K562 (cell line): ENCODE measurements at regions not wholly inside any gene's neighbourhood (a gene's known extent, or its start where the extent isn't known, plus 50 kb on each side); places are given as distances from the start of the nearest gene placed in this dataset.

Experiments
- ATAC-seq: fragments of 200-7000 bp; cut with Tn5 transposase; 3 replicates; pipeline ENCODE4 v1.9.1; 2020; ENCODE audit warnings: moderate library complexity
- BruUV-seq: library from RNA; stranded (reverse); fragments of 400-500 nt; replicated peaks from 2 replicates; lab custom pipeline; 2021; lab: Mats Ljungman, UMichigan
- CTCF ChIA-PET: fragments of 300-600 bp; formaldehyde crosslinking; extraction: SDS; loops from one replicate; lab custom pipeline; 2021; ENCODE audit warnings: low intra/inter-chr PET ratio; lab: Yijun Ruan, JAX
- POLR2A ChIA-PET: fragments of 300-600, 350-650 bp; sonication (Branson Sonifier 250); formaldehyde crosslinking; extraction: SDS; loops from one replicate; lab custom pipeline; 2021; ENCODE audit warnings: antibody characterized with exemption, inconsistent platforms; lab: Yijun Ruan, JAX
- DNase-seq, 4 experiments: peaks; one replicate each; pipeline versions ENCODE4 v3.0.0 to v3.0.0-alpha.2; 2011 to 2018; ENCODE audit warnings: low spot score in 3 of 4, mixed read lengths in 3 of 4; ENCODE audit errors: extremely low read depth in 1 of 4
- FAIRE-seq: peaks from 2 replicates; lab custom pipeline; 2011; peaks lifted over from hg19 to GRCh38; lab: Jason Lieb, UNC
- H2AFZ ChIP-seq: 2 replicates; pipeline ENCODE4 v1.6.0; 2011; ENCODE audit warnings: low read depth, low read length, control low read depth, inconsistent platforms
- H3K27ac ChIP-seq: fragments of 200-600 bp; 3 replicates; pipeline ENCODE4 v1.8.0; 2011; ENCODE audit warnings: low read depth, mild to moderate bottlenecking, control low read depth, inconsistent platforms, low read length, moderate library complexity, mixed read lengths; ENCODE audit errors: extremely low read depth
- H3K27me3 ChIP-seq, 2 experiments: fragments of 300-600 bp in 1 of 2; 2 replicates in 1 of 2; 3 replicates in 1 of 2; pipeline versions ENCODE4 v1.6.0 to v1.8.0; 2011; ENCODE audit warnings: inconsistent platforms in 2 of 2, low read length in 2 of 2, mild to moderate bottlenecking in 1 of 2, mixed read lengths in 1 of 2, moderate library complexity in 1 of 2; ENCODE audit not compliant: control insufficient read depth in 2 of 2, insufficient read depth in 2 of 2
- H3K36me3 ChIP-seq: fragments of 300-600 bp; 3 replicates; pipeline ENCODE4 v1.8.0; 2011; ENCODE audit warnings: mild to moderate bottlenecking, low read length, inconsistent platforms; ENCODE audit not compliant: control insufficient read depth, insufficient read depth
- H3K4me1 ChIP-seq, 2 experiments: fragments of 200-600 bp in 1 of 2; replicated peaks in 1 of 2; 2 replicates in 1 of 2; 3 replicates in 1 of 2; pipeline versions ENCODE4 v1.5.1 to v1.8.0; 2011; ENCODE audit warnings: inconsistent platforms in 2 of 2, low read length in 2 of 2, mild to moderate bottlenecking in 1 of 2, mixed read lengths in 1 of 2, moderate library complexity in 1 of 2; ENCODE audit not compliant: control insufficient read depth in 2 of 2, insufficient read depth in 2 of 2
- H3K4me2 ChIP-seq: 2 replicates; pipeline ENCODE4 v1.6.1; 2011; ENCODE audit warnings: low read length, control low read depth, inconsistent platforms, mixed read lengths; ENCODE audit not compliant: insufficient read depth
- H3K4me3 ChIP-seq: fragments of 200-600 bp; sonication (generic), shearing (Covaris generic); 2 replicates; pipeline ENCODE4 v1.5.1; 2016; ENCODE audit warnings: control low read depth, inconsistent platforms
- H3K79me2 ChIP-seq: fragments of 200-600 bp; 3 replicates; pipeline ENCODE4 v1.8.0; 2011; ENCODE audit warnings: low read length, inconsistent platforms; ENCODE audit not compliant: control insufficient read depth, insufficient read depth
- H3K9ac ChIP-seq, 2 experiments: 2 replicates each; pipeline versions ENCODE4 v1.6.0 to v1.6.1; 2011; ENCODE audit warnings: low read depth in 2 of 2, low read length in 2 of 2, control low read depth in 1 of 2, inconsistent platforms in 1 of 2, mild to moderate bottlenecking in 1 of 2, mixed read lengths in 1 of 2; ENCODE audit not compliant: insufficient read depth in 1 of 2
- H3K9me1 ChIP-seq: one replicate; pipeline ENCODE4 v1.6.0; 2011; ENCODE audit warnings: inconsistent platforms, mild to moderate bottlenecking, low read length, moderate library complexity; ENCODE audit not compliant: control insufficient read depth, insufficient read depth
- H3K9me3 ChIP-seq: replicated peaks from 2 replicates; pipeline ENCODE4 v1.5.1; 2011; ENCODE audit warnings: low read depth, low read length, inconsistent platforms; ENCODE audit not compliant: control insufficient read depth, insufficient read depth
- H4K20me1 ChIP-seq: replicated peaks from 2 replicates; pipeline ENCODE4 v1.6.1; 2011; ENCODE audit warnings: low read length, inconsistent platforms, mixed read lengths; ENCODE audit not compliant: control insufficient read depth, insufficient read depth
- MAFG ChIP-seq: fragments of 450-650 bp; conservative IDR thresholded peaks from 2 replicates; pipeline ENCODE4 v1.6.1; 2016; ENCODE audit warnings: missing genetic modification characterization, missing compliant biosample characterization
- MBD2 ChIP-seq: sonication (generic); IDR thresholded peaks from 2 replicates; pipeline ENCODE4 v1.6.1; 2016; ENCODE audit warnings: low read depth, borderline replicate concordance
- MED1 ChIP-seq: sonication (generic); formaldehyde crosslinking; IDR thresholded peaks from 2 replicates; pipeline ENCODE4 v1.8.1; 2023; ENCODE audit warnings: missing genetic modification reagents, borderline replicate concordance
- MIER1 ChIP-seq: fragments of 450-650 bp; IDR thresholded peaks from 2 replicates; pipeline ENCODE4 v1.6.1; 2016; ENCODE audit warnings: antibody characterized with exemption, mild to moderate bottlenecking, low read depth
- MTA3 ChIP-seq: fragments of 450-650 bp; formaldehyde crosslinking; IDR thresholded peaks from 2 replicates; pipeline ENCODE4 v1.6.1; 2017; ENCODE audit warnings: mild to moderate bottlenecking, borderline replicate concordance
- NFIC ChIP-seq: fragments of 450-650 bp; IDR thresholded peaks from 2 replicates; pipeline ENCODE4 v1.6.1; 2017; ENCODE audit warnings: mild to moderate bottlenecking, inconsistent platforms
- PHF8 ChIP-seq: fragments of 200-600 bp; sonication (generic); IDR thresholded peaks from 2 replicates; pipeline ENCODE4 v1.6.1; 2012; ENCODE audit warnings: mixed run types, mild to moderate bottlenecking, inconsistent platforms, low read length, moderate library complexity, borderline replicate concordance
- RBM34 ChIP-seq: fragments of 200-400 bp; formaldehyde crosslinking; IDR thresholded peaks from 2 replicates; pipeline ENCODE4 v1.6.1; 2018; ENCODE audit warnings: low read length, borderline replicate concordance; ENCODE audit not compliant: insufficient read depth
- RUNX1 ChIP-seq: sonication (generic); IDR thresholded peaks from 2 replicates; pipeline ENCODE4 v1.6.1; 2016; ENCODE audit warnings: antibody characterized with exemption, low read depth
- SMAD3 ChIP-seq: fragments of 450-650 bp; formaldehyde crosslinking; conservative IDR thresholded peaks from 2 replicates; pipeline ENCODE4 v1.4.0; 2020; ENCODE audit warnings: mild to moderate bottlenecking
- ZBTB2 ChIP-seq: fragments of 450-650 bp; IDR thresholded peaks from 2 replicates; pipeline ENCODE4 v1.6.1; 2016; ENCODE audit warnings: antibody characterized with exemption
- ZNF655 ChIP-seq: fragments of 250-450 bp; sonication (Bioruptor Pico); IDR thresholded peaks from 2 replicates; pipeline ENCODE4 v1.5.0; 2021
- whole genome bisulfite sequencing: fragments of 100-300 bp; shearing (Covaris generic); methylation state at CpG from one replicate; pipeline ENCODE4 v1.1.6; 2016; ENCODE audit warnings: low coverage, mixed read lengths; ENCODE audit not compliant: insufficient coverage; ENCODE audit errors: missing lambda C conversion rate; 5-methylcytosine and 5-hydroxymethylcytosine counted together
- in situ Hi-C: fragments of 300-500 bp; cut with MboI; formaldehyde crosslinking; loops from 4 replicates; pipeline ENCODE4 v1.15.0; 2018; ENCODE audit warnings: inconsistent platforms, mixed read lengths
- intact Hi-C: fragments of 100-400 bp; cut with micrococcal nuclease; formaldehyde crosslinking; loops from 2 replicates; pipeline ENCODE4 v1.14.2; 2022
- TF ChIP-seq, protein P1 (sequence below): sonication (generic); formaldehyde crosslinking; IDR thresholded peaks from 2 replicates; pipeline ENCODE4 v1.8.0; 2023; ENCODE audit warnings: mild to moderate bottlenecking, missing genetic modification reagents
- TF ChIP-seq, protein P2 (sequence below): fragments of 250-450 bp; sonication (Bioruptor Pico); IDR thresholded peaks from 2 replicates; pipeline ENCODE4 v1.8.0; 2022; ENCODE audit warnings: inconsistent platforms, mild to moderate bottlenecking, moderate library complexity, borderline replicate concordance

DNA sequence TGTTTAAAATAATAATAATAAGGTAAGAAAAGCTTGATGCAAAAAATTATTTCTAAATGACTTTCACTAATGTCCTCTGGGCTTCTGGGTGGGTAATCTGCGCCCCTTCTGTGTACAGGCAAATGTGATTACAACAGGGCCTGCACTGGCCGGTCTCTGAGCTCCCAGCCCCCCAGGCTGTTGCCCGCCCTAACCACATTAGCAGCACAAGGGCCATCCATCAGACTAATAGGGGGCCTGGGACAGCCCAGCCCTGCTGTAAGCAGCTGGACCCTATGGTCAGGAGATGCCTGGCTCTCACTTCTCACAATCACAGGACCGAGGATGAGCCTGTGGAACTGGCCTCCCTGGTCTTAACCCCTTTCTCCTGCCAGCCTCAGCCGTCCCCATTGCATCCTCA lies 388.4 kb downstream of the BUD13 start (continued):
- TF ChIP-seq, protein P1, sequence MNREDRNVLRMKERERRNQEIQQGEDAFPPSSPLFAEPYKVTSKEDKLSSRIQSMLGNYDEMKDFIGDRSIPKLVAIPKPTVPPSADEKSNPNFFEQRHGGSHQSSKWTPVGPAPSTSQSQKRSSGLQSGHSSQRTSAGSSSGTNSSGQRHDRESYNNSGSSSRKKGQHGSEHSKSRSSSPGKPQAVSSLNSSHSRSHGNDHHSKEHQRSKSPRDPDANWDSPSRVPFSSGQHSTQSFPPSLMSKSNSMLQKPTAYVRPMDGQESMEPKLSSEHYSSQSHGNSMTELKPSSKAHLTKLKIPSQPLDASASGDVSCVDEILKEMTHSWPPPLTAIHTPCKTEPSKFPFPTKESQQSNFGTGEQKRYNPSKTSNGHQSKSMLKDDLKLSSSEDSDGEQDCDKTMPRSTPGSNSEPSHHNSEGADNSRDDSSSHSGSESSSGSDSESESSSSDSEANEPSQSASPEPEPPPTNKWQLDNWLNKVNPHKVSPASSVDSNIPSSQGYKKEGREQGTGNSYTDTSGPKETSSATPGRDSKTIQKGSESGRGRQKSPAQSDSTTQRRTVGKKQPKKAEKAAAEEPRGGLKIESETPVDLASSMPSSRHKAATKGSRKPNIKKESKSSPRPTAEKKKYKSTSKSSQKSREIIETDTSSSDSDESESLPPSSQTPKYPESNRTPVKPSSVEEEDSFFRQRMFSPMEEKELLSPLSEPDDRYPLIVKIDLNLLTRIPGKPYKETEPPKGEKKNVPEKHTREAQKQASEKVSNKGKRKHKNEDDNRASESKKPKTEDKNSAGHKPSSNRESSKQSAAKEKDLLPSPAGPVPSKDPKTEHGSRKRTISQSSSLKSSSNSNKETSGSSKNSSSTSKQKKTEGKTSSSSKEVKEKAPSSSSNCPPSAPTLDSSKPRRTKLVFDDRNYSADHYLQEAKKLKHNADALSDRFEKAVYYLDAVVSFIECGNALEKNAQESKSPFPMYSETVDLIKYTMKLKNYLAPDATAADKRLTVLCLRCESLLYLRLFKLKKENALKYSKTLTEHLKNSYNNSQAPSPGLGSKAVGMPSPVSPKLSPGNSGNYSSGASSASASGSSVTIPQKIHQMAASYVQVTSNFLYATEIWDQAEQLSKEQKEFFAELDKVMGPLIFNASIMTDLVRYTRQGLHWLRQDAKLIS (CRISPR knock-in tag), result no peak
- TF ChIP-seq MTA3 (no peak), MED1 (CRISPR knock-in tag) (no peak), RBM34 (no peak), ZNF655 (CRISPR knock-in tag) (no peak)

- DNase-seq (peak; percentile 27 to 47 (median 37)), FAIRE-seq (no peak), ATAC-seq (no peak)
- ChIA-PET CTCF (no interaction called here), POLR2A (no interaction called here)
- H3K36me3 ChIP-seq, result no peaks in the 10 kb centered on the region
- no peaks in the 10 kb centered on the region for H3K9me3 ChIP-seq
- WGBS, result 2% methylated on average over 7 of the region's 7 CpGs
- no peak overlapping the region for H3K4me2 ChIP-seq
- in situ Hi-C loops, result no loop called here
- no peaks in the 10 kb centered on the region; the same call in 1 of the 2 replicates for H4K20me1 ChIP-seq
- H3K9me1 ChIP-seq, result no peaks in the 10 kb centered on the region
- H3K27ac ChIP-seq, result no peak overlapping the region
- H3K4me3 ChIP-seq, result no peak overlapping the region
- H3K79me2 ChIP-seq, result no peaks in the 10 kb centered on the region
- no peak overlapping the region for H2AFZ ChIP-seq
- BruUV-seq, result no TSS peak
- intact Hi-C loops, result no loop called here
- H3K9ac ChIP-seq, result no peak overlapping the region
- H3K27me3 ChIP-seq, result no peaks in the 10 kb centered on the region
- H3K4me1 ChIP-seq, result no peaks in the 10 kb centered on the region
- TF ChIP-seq MAFG (tag), result no peak
- TF ChIP-seq SMAD3 (CRISPR knock-in tag), result no peak
- no peak for TF ChIP-seq RUNX1
- TF ChIP-seq MIER1, result peak; percentile 86
- TF ChIP-seq, protein P2, sequence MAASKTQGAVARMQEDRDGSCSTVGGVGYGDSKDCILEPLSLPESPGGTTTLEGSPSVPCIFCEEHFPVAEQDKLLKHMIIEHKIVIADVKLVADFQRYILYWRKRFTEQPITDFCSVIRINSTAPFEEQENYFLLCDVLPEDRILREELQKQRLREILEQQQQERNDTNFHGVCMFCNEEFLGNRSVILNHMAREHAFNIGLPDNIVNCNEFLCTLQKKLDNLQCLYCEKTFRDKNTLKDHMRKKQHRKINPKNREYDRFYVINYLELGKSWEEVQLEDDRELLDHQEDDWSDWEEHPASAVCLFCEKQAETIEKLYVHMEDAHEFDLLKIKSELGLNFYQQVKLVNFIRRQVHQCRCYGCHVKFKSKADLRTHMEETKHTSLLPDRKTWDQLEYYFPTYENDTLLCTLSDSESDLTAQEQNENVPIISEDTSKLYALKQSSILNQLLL (CRISPR knock-in tag), result no peak
- no peak for TF ChIP-seq ZBTB2
- TF ChIP-seq PHF8, result no peak
- TF ChIP-seq NFIC, result peak; percentile 69
- TF ChIP-seq MBD2, result no peak
These were observed 393.5 kb downstream of the BUD13 start for GRCh38 chr11:116379185-116379828.
